ENCODE measurements at regions not wholly inside any gene's neighbourhood (a gene's known extent, or its start where the extent isn't known, plus 50 kb on each side); places are given as distances from the start of the nearest gene placed in this dataset.
"Not testable (repeated sequence)": the region's sequence is repeated elsewhere in the genome, so short reads cannot be mapped to it uniquely, and the experiment has no call there.

- no peaks in the 10 kb centered on the region for H3K36me3 ChIP-seq
- H3K4me1 ChIP-seq (ENCODE audit: low read depth) = no peaks in the 10 kb centered on the region
- H3K9me3 ChIP-seq (ENCODE audit: low read depth) = no peaks in the 10 kb centered on the region
- H3K4me3 ChIP-seq = no peak overlapping the region
- no peak overlapping the region for H3K27ac ChIP-seq
- no peaks in the 10 kb centered on the region for H3K27me3 ChIP-seq
- no peak for DNase-seq (ENCODE audit: low read depth in 1 of 2, low spot score in 1 of 2)
- no peak for TF ChIP-seq CTCF (IDR thresholded peaks at IDR 0.05; ENCODE audit: low read depth, low read length)
Observed at GRCh38 chr11:82398300-82398815, 335.3 kb downstream of the FAM181B start.

- H3K27ac ChIP-seq; DNase-seq (ENCODE audit: low read depth in 1 of 2, low spot score in 1 of 2); H3K4me1 ChIP-seq (ENCODE audit: low read depth); H3K9me3 ChIP-seq (ENCODE audit: low read depth); H3K36me3 ChIP-seq; H3K27me3 ChIP-seq; H3K4me3 ChIP-seq: not testable (repeated sequence)
Observed at GRCh38 chr11:82396639-82397038, 337.0 kb downstream of the FAM181B start.

DNA sequence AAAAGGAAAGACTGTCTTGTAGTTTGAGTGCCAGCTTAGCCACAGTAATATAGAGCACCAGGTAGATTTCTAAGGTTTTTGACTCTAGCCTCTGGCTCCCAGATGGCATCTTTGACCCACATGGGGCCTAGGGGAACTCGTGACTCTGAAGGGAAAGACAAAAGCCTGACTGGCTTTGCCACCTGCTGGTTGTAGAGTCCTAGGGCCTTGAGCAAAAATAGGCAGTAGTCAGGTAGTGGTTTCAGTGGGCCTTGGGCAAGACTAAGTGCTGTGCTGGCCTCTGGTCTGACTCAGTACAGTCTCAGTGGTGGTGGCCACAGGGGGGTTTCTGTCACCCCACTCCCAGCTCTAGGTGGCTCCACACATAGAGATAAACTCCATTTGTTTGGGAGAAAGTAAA is 349.4 kb downstream of the FAM181B start:
- Histone ChIP-seq H3K27me3 (no peaks in the 10 kb centered on the region), H3K9me3 (ENCODE audit: low read depth) (no peaks in the 10 kb centered on the region), H3K4me3 (no peak overlapping the region), H3K27ac (no peak overlapping the region), H3K36me3 (no peaks in the 10 kb centered on the region), H3K4me1 (ENCODE audit: low read depth) (no peaks in the 10 kb centered on the region)
- TF ChIP-seq CTCF (IDR thresholded peaks at IDR 0.05; ENCODE audit: low read depth, low read length) = no peak
- no peak for DNase-seq (ENCODE audit: low read depth in 1 of 2, low spot score in 1 of 2)

- Histone ChIP-seq H3K9me3 (ENCODE audit: low read depth) (no peaks in the 10 kb centered on the region), H3K27me3 (no peaks in the 10 kb centered on the region), H3K36me3 (no peaks in the 10 kb centered on the region), H3K27ac (no peak overlapping the region), H3K4me1 (ENCODE audit: low read depth) (no peaks in the 10 kb centered on the region), H3K4me3 (no peak overlapping the region)
- no peak for TF ChIP-seq CTCF (IDR thresholded peaks at IDR 0.05; ENCODE audit: low read depth, low read length)
- no peak for DNase-seq (ENCODE audit: low read depth in 1 of 2, low spot score in 1 of 2)
Observed at GRCh38 chr11:82373781-82374542, 359.7 kb downstream of the FAM181B start.

DNA sequence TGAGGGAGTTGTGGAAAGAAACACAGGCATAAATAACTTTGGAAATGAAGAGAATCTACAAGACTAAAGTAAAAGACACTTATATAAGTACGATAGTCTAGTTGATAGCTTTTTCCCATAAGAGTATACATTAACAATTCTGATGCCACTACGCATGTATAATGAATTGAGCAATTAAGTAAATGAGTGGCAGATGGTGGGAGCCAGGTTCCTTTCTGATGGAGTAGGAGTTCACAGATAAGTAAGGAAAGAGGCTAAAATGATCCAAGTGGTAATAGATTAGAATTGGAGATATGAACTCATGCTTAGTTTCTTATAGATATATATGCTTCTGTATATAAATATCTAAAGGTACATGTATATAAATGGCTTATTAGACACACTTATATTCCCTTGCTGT is 368.3 kb downstream of the FAM181B start:
- H3K27me3 ChIP-seq = no peaks in the 10 kb centered on the region
- H3K9me3 ChIP-seq (ENCODE audit: low read depth) = no peaks in the 10 kb centered on the region
- H3K36me3 ChIP-seq = no peaks in the 10 kb centered on the region
- no peaks in the 10 kb centered on the region for H3K4me1 ChIP-seq (ENCODE audit: low read depth)
- no peak for TF ChIP-seq CTCF (IDR thresholded peaks at IDR 0.05; ENCODE audit: low read depth, low read length)
- H3K27ac ChIP-seq = no peak overlapping the region
- DNase-seq (ENCODE audit: low read depth in 1 of 2, low spot score in 1 of 2) = no peak
- H3K4me3 ChIP-seq = no peak overlapping the region

GRCh38 chr11:82356316-82356715 is 377.3 kb downstream of the FAM181B start:
- DNase-seq (ENCODE audit: low read depth in 1 of 2, low spot score in 1 of 2) = no peak
- H3K4me1 ChIP-seq (ENCODE audit: low read depth) = no peaks in the 10 kb centered on the region
- H3K36me3 ChIP-seq = no peaks in the 10 kb centered on the region
- H3K4me3 ChIP-seq = no peak overlapping the region
- no peak overlapping the region for H3K27ac ChIP-seq
- TF ChIP-seq CTCF (IDR thresholded peaks at IDR 0.05; ENCODE audit: low read depth, low read length) = no peak
- no peaks in the 10 kb centered on the region for H3K27me3 ChIP-seq
- H3K9me3 ChIP-seq (ENCODE audit: low read depth) = no peaks in the 10 kb centered on the region
